Calu3 (cell line): ENCODE measurements at regions not wholly inside any gene's neighbourhood (a gene's known extent, or its start where the extent isn't known, plus 50 kb on each side); places are given as distances from the start of the nearest gene placed in this dataset.

ENCODE experiments used
- BruUV-seq: library from RNA; stranded (reverse); fragments of 400-500 nt; replicated peaks from 2 replicates; lab custom pipeline; 2021; lab: Mats Ljungman, UMichigan
- CTCF ChIA-PET: fragments of 300-600 bp; sonication (Branson Sonifier 250); formaldehyde crosslinking; loops from one replicate; lab custom pipeline; 2022; ENCODE audit warnings: antibody characterized with exemption; lab: Charles Lee
- DNase-seq: peaks from one replicate; pipeline ENCODE4 v3.0.0; 2022
- H3K27ac Mint-ChIP-seq: one replicate; pipeline ENCODE4 v1.8.0; 2022; ENCODE audit warnings: mixed read lengths; ENCODE audit not compliant: unreplicated experiment
- H3K27me3 Mint-ChIP-seq: one replicate; pipeline ENCODE4 v1.8.0; 2022; ENCODE audit warnings: mixed read lengths; ENCODE audit not compliant: unreplicated experiment
- H3K36me3 Mint-ChIP-seq: one replicate; pipeline ENCODE4 v1.8.0; 2022; ENCODE audit warnings: mild to moderate bottlenecking, moderate library complexity, mixed read lengths; ENCODE audit not compliant: insufficient read depth, unreplicated experiment
- H3K4me1 Mint-ChIP-seq: one replicate; pipeline ENCODE4 v1.8.0; 2022; ENCODE audit warnings: mild to moderate bottlenecking, low read depth, mixed read lengths; ENCODE audit not compliant: unreplicated experiment
- H3K4me3 Mint-ChIP-seq: one replicate; pipeline ENCODE4 v1.8.0; 2022; ENCODE audit warnings: mild to moderate bottlenecking, low read depth, moderate library complexity, mixed read lengths; ENCODE audit not compliant: unreplicated experiment
- H3K9me3 Mint-ChIP-seq: one replicate; pipeline ENCODE4 v1.8.0; 2022; ENCODE audit warnings: low read depth, mixed read lengths; ENCODE audit not compliant: unreplicated experiment
- intact Hi-C: fragments of 100-400 bp; cut with micrococcal nuclease; formaldehyde crosslinking; loops from one replicate; pipeline ENCODE4 v1.10.0; 2022; ENCODE audit not compliant: unreplicated experiment
- TF ChIP-seq, protein P1 (sequence below): fragments of 200-600 bp; IDR thresholded peaks from one replicate; pipeline ENCODE4 v1.8.0; 2022; ENCODE audit warnings: antibody characterized with exemption; ENCODE audit not compliant: unreplicated experiment

DNA sequence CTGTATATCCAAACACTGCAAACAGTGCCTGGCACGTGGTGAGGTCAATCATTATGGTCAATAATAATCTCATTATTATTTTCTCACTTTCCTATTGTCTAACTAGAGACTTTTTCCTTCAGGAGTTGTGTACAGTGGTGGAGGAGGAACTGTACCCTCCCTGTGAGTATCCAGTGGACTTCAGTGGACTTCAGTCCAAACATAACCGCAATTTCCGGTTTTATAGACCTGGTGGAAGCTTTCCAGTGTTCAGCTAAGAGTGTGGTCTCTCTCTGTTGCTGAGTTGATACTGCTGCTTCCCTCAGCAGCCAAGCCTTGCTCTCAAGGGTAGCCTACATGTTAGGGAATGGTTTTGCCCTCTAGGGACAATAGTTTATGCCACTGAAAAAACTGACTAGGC lies 447.1 kb downstream of the TMEM182 start:
- CTCF ChIA-PET, result interaction anchor here (0.6 kb wide), 1 partner anchor 1077 kb away, joined by 3 read pairs; no protein-coding TSS in a partner anchor
- intact Hi-C loops, result no loop called here
- peaks cover 9% of the 10 kb centered on the region for H3K9me3 Mint-ChIP-seq
- BruUV-seq, result no TSS peak
- no peaks in the 10 kb centered on the region for H3K4me1 Mint-ChIP-seq
- no peak overlapping the region for H3K27ac Mint-ChIP-seq
- no peak overlapping the region for H3K4me3 Mint-ChIP-seq
- no peaks in the 10 kb centered on the region for H3K27me3 Mint-ChIP-seq
- no peak for DNase-seq
- no peaks in the 10 kb centered on the region for H3K36me3 Mint-ChIP-seq
- TF ChIP-seq, protein P1, sequence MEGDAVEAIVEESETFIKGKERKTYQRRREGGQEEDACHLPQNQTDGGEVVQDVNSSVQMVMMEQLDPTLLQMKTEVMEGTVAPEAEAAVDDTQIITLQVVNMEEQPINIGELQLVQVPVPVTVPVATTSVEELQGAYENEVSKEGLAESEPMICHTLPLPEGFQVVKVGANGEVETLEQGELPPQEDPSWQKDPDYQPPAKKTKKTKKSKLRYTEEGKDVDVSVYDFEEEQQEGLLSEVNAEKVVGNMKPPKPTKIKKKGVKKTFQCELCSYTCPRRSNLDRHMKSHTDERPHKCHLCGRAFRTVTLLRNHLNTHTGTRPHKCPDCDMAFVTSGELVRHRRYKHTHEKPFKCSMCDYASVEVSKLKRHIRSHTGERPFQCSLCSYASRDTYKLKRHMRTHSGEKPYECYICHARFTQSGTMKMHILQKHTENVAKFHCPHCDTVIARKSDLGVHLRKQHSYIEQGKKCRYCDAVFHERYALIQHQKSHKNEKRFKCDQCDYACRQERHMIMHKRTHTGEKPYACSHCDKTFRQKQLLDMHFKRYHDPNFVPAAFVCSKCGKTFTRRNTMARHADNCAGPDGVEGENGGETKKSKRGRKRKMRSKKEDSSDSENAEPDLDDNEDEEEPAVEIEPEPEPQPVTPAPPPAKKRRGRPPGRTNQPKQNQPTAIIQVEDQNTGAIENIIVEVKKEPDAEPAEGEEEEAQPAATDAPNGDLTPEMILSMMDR, result no peak

DNA sequence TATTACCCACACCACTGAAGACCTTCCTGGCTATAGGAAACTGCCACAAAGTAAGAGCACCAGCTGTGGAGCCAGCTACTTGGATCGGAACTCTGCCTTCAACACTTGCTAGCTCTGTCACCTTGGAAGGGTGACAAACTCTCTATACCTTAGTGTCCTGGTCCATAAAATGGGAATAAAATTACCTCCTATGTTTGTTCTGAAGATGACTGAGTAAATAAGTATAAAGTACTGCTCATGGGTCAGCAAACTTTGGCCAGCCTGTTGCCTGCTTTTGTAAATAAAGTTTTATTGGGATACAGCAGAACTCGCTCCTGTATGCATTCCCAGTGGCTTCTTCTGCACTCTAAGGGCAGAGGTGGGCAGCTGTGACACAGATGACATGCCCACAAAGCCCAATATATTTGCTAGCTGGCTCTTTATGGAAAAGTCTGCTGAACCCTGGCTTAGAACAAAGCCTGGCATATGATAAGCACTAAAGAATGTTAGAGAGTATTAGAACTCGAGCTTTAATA lies 451.3 kb downstream of the TMEM182 start:
- no peaks in the 10 kb centered on the region for H3K27me3 Mint-ChIP-seq
- CTCF ChIA-PET, result no interaction called here
- intact Hi-C loops, result no loop called here
- H3K27ac Mint-ChIP-seq, result no peak overlapping the region
- H3K36me3 Mint-ChIP-seq, result no peaks in the 10 kb centered on the region
- TF ChIP-seq, protein P1, result no peak
- no peak overlapping the region for H3K4me3 Mint-ChIP-seq
- H3K9me3 Mint-ChIP-seq, result peaks cover 6% of the 10 kb centered on the region
- no peak for DNase-seq
- BruUV-seq, result no TSS peak
- H3K4me1 Mint-ChIP-seq, result no peaks in the 10 kb centered on the region

DNA sequence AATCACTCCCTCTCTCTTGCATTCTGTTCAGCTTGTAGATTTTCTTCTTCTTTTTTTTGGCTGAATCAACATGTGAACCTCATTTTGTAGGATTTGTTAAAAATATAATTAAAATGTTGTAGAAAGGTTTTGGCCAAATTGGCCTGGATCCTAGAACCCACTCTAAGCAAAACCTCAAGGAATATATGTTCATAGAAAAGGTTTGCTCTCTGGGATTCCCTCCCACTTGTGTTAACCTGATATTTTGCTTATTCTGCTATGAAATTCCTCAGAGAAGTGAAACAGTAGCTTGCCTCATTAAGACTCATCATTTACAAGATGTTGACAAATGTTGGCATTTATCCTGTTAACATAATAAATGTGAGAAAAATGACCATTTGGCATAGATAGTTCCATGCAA lies 456.7 kb downstream of the TMEM182 start:
- peaks cover 8% of the 10 kb centered on the region for H3K9me3 Mint-ChIP-seq
- no peak overlapping the region for H3K4me3 Mint-ChIP-seq
- no peaks in the 10 kb centered on the region for H3K36me3 Mint-ChIP-seq
- H3K4me1 Mint-ChIP-seq, result no peaks in the 10 kb centered on the region
- intact Hi-C loops, result no loop called here
- H3K27me3 Mint-ChIP-seq, result no peaks in the 10 kb centered on the region
- CTCF ChIA-PET, result interaction anchor here (0.5 kb wide), 1 partner anchor 1273 kb away, joined by 3 read pairs; no protein-coding TSS in a partner anchor
- BruUV-seq, result no TSS peak
- TF ChIP-seq, protein P1, result no peak
- DNase-seq, result no peak
- H3K27ac Mint-ChIP-seq, result no peak overlapping the region

DNA sequence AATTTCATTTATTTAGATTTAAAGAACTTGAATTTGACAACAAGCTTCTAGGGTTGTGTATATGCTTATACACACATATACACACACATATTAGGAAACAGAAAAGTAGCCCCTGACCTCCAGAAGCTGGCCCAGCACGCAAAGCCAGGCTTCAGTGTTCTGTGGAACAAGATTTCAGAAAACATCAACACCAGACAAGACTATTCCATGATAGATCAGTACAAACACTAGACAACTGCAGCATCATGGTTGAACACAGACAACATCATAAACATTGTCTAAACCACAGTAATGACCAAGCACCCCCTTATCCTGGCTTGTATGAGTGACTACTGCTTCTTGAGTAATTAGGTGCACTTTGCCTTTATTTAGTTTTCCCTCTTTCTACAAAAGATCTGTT lies 457.6 kb downstream of the TMEM182 start:
- no peaks in the 10 kb centered on the region for H3K27me3 Mint-ChIP-seq
- H3K36me3 Mint-ChIP-seq, result no peaks in the 10 kb centered on the region
- no TSS peak for BruUV-seq
- no peaks in the 10 kb centered on the region for H3K4me1 Mint-ChIP-seq
- H3K4me3 Mint-ChIP-seq, result no peak overlapping the region
- intact Hi-C loops, result no loop called here
- CTCF ChIA-PET, result no interaction called here
- TF ChIP-seq, protein P1, result no peak
- peaks cover 8% of the 10 kb centered on the region for H3K9me3 Mint-ChIP-seq
- no peak overlapping the region for H3K27ac Mint-ChIP-seq
- no peak for DNase-seq
